Keratinocyte (primary cell): ENCODE measurements at regions not wholly inside any gene's neighbourhood (a gene's known extent, or its start where the extent isn't known, plus 50 kb on each side); places are given as distances from the start of the nearest gene placed in this dataset.

Experiments
- DNase-seq: peaks from one replicate; pipeline ENCODE4 v3.0.0-alpha.2; 2011; ENCODE audit warnings: low read depth, missing footprints, low spot score
- FAIRE-seq: peaks from 2 replicates; lab custom pipeline; 2011; peaks lifted over from hg19 to GRCh38; lab: Jason Lieb, UNC
- H2AFZ ChIP-seq: 2 replicates; pipeline ENCODE4 v1.6.0; 2012; ENCODE audit warnings: low read length, control low read depth, inconsistent platforms; ENCODE audit not compliant: control insufficient read depth
- H3K27ac ChIP-seq: 2 replicates; pipeline ENCODE4 v1.5.1; 2011; ENCODE audit warnings: low read length; ENCODE audit not compliant: control insufficient read depth, insufficient read depth
- H3K27me3 ChIP-seq: 3 replicates; pipeline ENCODE4 v1.6.0; 2011; ENCODE audit warnings: low read length; ENCODE audit not compliant: control insufficient read depth, insufficient read depth; ENCODE audit errors: extremely low read depth
- H3K36me3 ChIP-seq, 2 experiments: 2 replicates in 1 of 2; 3 replicates in 1 of 2; pipeline ENCODE4 v1.5.1; 2011; ENCODE audit warnings: low read length in 2 of 2, mild to moderate bottlenecking in 1 of 2; ENCODE audit not compliant: control insufficient read depth in 2 of 2, insufficient read depth in 2 of 2; ENCODE audit errors: extremely low read depth in 1 of 2
- H3K4me1 ChIP-seq: 3 replicates; pipeline ENCODE4 v1.5.1; 2011; ENCODE audit warnings: low read length; ENCODE audit not compliant: control insufficient read depth, insufficient read depth; ENCODE audit errors: extremely low read depth
- H3K4me2 ChIP-seq: 3 replicates; pipeline ENCODE4 v1.6.0; 2011; ENCODE audit warnings: low read depth, low read length; ENCODE audit not compliant: control insufficient read depth, insufficient read depth; ENCODE audit errors: extremely low read depth
- H3K4me3 ChIP-seq, 3 experiments: fragments of 200-600 bp in 1 of 3; sonication (generic) in 1 of 3; 2 replicates in 2 of 3; 3 replicates in 1 of 3; pipeline ENCODE4 v1.5.1; 2011 to 2016; ENCODE audit warnings: low read length in 3 of 3, mild to moderate bottlenecking in 3 of 3, control low read depth in 2 of 3, inconsistent platforms in 1 of 3, low read depth in 1 of 3, mixed read lengths in 1 of 3, mixed run types in 1 of 3, moderate library complexity in 1 of 3; ENCODE audit not compliant: control insufficient read depth in 2 of 3, insufficient read depth in 2 of 3; ENCODE audit errors: extremely low read depth in 1 of 3
- H3K79me2 ChIP-seq: 2 replicates; pipeline ENCODE4 v1.6.0; 2012; ENCODE audit warnings: low read length; ENCODE audit not compliant: control insufficient read depth, insufficient read depth
- H3K9ac ChIP-seq: 3 replicates; pipeline ENCODE4 v1.6.0; 2011; ENCODE audit warnings: low read length; ENCODE audit not compliant: control insufficient read depth, insufficient read depth; ENCODE audit errors: extremely low read depth
- H3K9me1 ChIP-seq: 3 replicates; pipeline ENCODE4 v1.6.0; 2011; ENCODE audit warnings: low read length; ENCODE audit not compliant: control insufficient read depth, insufficient read depth; ENCODE audit errors: extremely low read depth
- H3K9me3 ChIP-seq: 2 replicates; pipeline ENCODE4 v1.5.1; 2012; ENCODE audit warnings: low read depth, low read length; ENCODE audit not compliant: control insufficient read depth
- H4K20me1 ChIP-seq: 3 replicates; pipeline ENCODE4 v1.6.0; 2011; ENCODE audit warnings: low read length; ENCODE audit not compliant: control insufficient read depth, insufficient read depth; ENCODE audit errors: extremely low read depth
- CTCF ChIP-seq, 3 experiments: IDR thresholded peaks in 1 of 3; conservative IDR thresholded peaks in 1 of 3; optimal IDR thresholded peaks in 1 of 3; 2 replicates in 2 of 3; 3 replicates in 1 of 3; pipeline versions ENCODE3 to v1.5.1; 2011; ENCODE audit warnings: low read length in 3 of 3, mild to moderate bottlenecking in 3 of 3, moderate library complexity in 2 of 3, control low read depth in 1 of 3, inconsistent platforms in 1 of 3; ENCODE audit not compliant: insufficient read depth in 2 of 3; ENCODE audit errors: extremely low read depth in 1 of 3
- EZH2 ChIP-seq: IDR thresholded peaks from one replicate; pipeline ENCODE4 v1.6.1; 2012; ENCODE audit warnings: inconsistent platforms, mild to moderate bottlenecking, low read length, moderate library complexity
- dilution Hi-C: fragments of 300-500 bp; cut with MboI; formaldehyde crosslinking; loops from one replicate; pipeline ENCODE4 v1.7.0; 2020; ENCODE audit warnings: low sequenced_read_pairs; ENCODE audit not compliant: extremely low pct_ligation_motif_present

GRCh38 chr2:142786918-142787702 is 90.4 kb upstream of the KYNU start:
- TF ChIP-seq CTCF (optimal IDR thresholded peaks at IDR 0.05 in 1 of 3, IDR thresholded peaks at IDR 0.05 in 1 of 3, conservative IDR thresholded peaks at IDR 0.05 in 1 of 3; ENCODE audit: extremely low read depth in 1 of 3, insufficient read depth in 2 of 3, low read length in 3 of 3), result no peak
- H4K20me1 ChIP-seq, result no peaks in the 10 kb centered on the region
- H3K9ac ChIP-seq, result no peak overlapping the region
- H3K9me1 ChIP-seq, result no peaks in the 10 kb centered on the region
- dilution Hi-C loops, result no loop called here
- FAIRE-seq (no peak), DNase-seq (no peak)
- H3K4me3 ChIP-seq, result no peak overlapping the region
- H2AFZ ChIP-seq, result no peak overlapping the region
- no peaks in the 10 kb centered on the region for H3K36me3 ChIP-seq
- H3K9me3 ChIP-seq, result no peaks in the 10 kb centered on the region
- H3K4me1 ChIP-seq, result no peaks in the 10 kb centered on the region
- H3K79me2 ChIP-seq, result no peaks in the 10 kb centered on the region
- no peak overlapping the region for H3K27ac ChIP-seq
- H3K4me2 ChIP-seq, result no peak overlapping the region
- H3K27me3 ChIP-seq, result no peaks in the 10 kb centered on the region

- no peak overlapping the region for H2AFZ ChIP-seq
- H3K36me3 ChIP-seq, result no peaks in the 10 kb centered on the region
- dilution Hi-C loops, result no loop called here
These were observed 94.5 kb upstream of the KYNU start for GRCh38 chr2:142782942-142783443.

More at GRCh38 chr2:142782942-142783443, 94.5 kb upstream of the KYNU start:
- DNase-seq, result no peak
- TF ChIP-seq EZH2, result no peak
- TF ChIP-seq CTCF (optimal IDR thresholded peaks at IDR 0.05 in 1 of 3, IDR thresholded peaks at IDR 0.05 in 1 of 3, conservative IDR thresholded peaks at IDR 0.05 in 1 of 3; ENCODE audit: extremely low read depth in 1 of 3, insufficient read depth in 2 of 3, low read length in 3 of 3), result no peak
- H3K27me3 ChIP-seq, result no peaks in the 10 kb centered on the region
- FAIRE-seq, result no peak
- H3K4me2 ChIP-seq, result no peak overlapping the region
- H3K9me1 ChIP-seq, result no peaks in the 10 kb centered on the region
- H3K4me1 ChIP-seq, result no peaks in the 10 kb centered on the region
- H3K79me2 ChIP-seq, result no peaks in the 10 kb centered on the region
- no peak overlapping the region for H3K4me3 ChIP-seq
- H3K27ac ChIP-seq, result no peak overlapping the region
- H3K9me3 ChIP-seq, result no peaks in the 10 kb centered on the region
- no peak overlapping the region for H3K9ac ChIP-seq
- H4K20me1 ChIP-seq, result no peaks in the 10 kb centered on the region
